ENCODE measurements at regions not wholly inside any gene's neighbourhood (a gene's known extent, or its start where the extent isn't known, plus 50 kb on each side); places are given as distances from the start of the nearest gene placed in this dataset.

- no peak for TF ChIP-seq POLR2AphosphoS5 (IDR thresholded peaks at IDR 0.05; ENCODE audit: borderline replicate concordance, low read depth, low read length)
- no peak for TF ChIP-seq EZH2 (IDR thresholded peaks at IDR 0.05)
- TF ChIP-seq FOXP2 (optimal IDR thresholded peaks at IDR 0.05; ENCODE audit: control extremely low read depth, extremely low read length, insufficient read depth): no peak
Measured at GRCh38 chr9:135223831-135224230, 136.4 kb downstream of the OLFM1 start.

Measured in SK-N-MC (cell line).